H1 (cell line): ENCODE measurements at regions not wholly inside any gene's neighbourhood (a gene's known extent, or its start where the extent isn't known, plus 50 kb on each side); places are given as distances from the start of the nearest gene placed in this dataset.
A peak's percentile ranks its signal among the peaks of the same experiment; 100 is the strongest.

Experiments used
- CTCF ChIA-PET: fragments of 300-600 bp; sonication (Branson Sonifier 250); formaldehyde crosslinking; loops from one replicate; lab custom pipeline; 2021; ENCODE audit not compliant: partially characterized antibody; lab: Charles Lee
- POLR2A ChIA-PET: fragments of 300-600 bp; sonication (Branson Sonifier 250); formaldehyde crosslinking; loops from one replicate; lab custom pipeline; 2021; ENCODE audit warnings: inconsistent platforms; ENCODE audit not compliant: partially characterized antibody; lab: Charles Lee
- DNase-seq, 2 experiments: peaks; one replicate each; pipeline versions ENCODE4 v3.0.0 to v3.0.0-alpha.2; 2010 to 2022; ENCODE audit warnings: low spot score in 2 of 2, low read depth in 1 of 2, mixed read lengths in 1 of 2
- FAIRE-seq: peaks from 2 replicates; lab custom pipeline; 2011; peaks lifted over from hg19 to GRCh38; lab: Jason Lieb, UNC
- H2AFZ ChIP-seq: 2 replicates; pipeline ENCODE4 v1.8.1; 2012; ENCODE audit warnings: low read length, inconsistent platforms
- H2AK5ac ChIP-seq: 2 replicates; pipeline ENCODE4 v1.6.1; 2013; ENCODE audit warnings: low read depth, low read length
- H2BK120ac ChIP-seq: replicated peaks from 2 replicates; pipeline ENCODE3; 2013; ENCODE audit warnings: low read depth, low read length, inconsistent platforms
- H2BK12ac ChIP-seq: 2 replicates; pipeline ENCODE4 v1.6.1; 2013; ENCODE audit warnings: low read depth, low read length
- H2BK15ac ChIP-seq: 2 replicates; pipeline ENCODE4 v1.6.1; 2013; ENCODE audit warnings: low read length
- H2BK20ac ChIP-seq: 2 replicates; pipeline ENCODE4 v1.6.1; 2013; ENCODE audit warnings: low read length
- H2BK5ac ChIP-seq: 2 replicates; pipeline ENCODE4 v1.6.1; 2013; ENCODE audit warnings: low read depth, low read length
- H3K14ac ChIP-seq: 2 replicates; pipeline ENCODE4 v1.6.1; 2013; ENCODE audit warnings: inconsistent platforms; ENCODE audit not compliant: insufficient read length
- H3K18ac ChIP-seq: 2 replicates; pipeline ENCODE4 v1.6.1; 2013; ENCODE audit warnings: low read length; ENCODE audit errors: extremely low read depth
- H3K23ac ChIP-seq: 2 replicates; pipeline ENCODE4 v1.6.1; 2013; ENCODE audit warnings: inconsistent platforms; ENCODE audit not compliant: insufficient read length
- H3K23me2 ChIP-seq: 2 replicates; pipeline ENCODE4 v1.6.1; 2013; ENCODE audit warnings: low read depth, low read length
- H3K27ac ChIP-seq: 2 replicates; pipeline ENCODE4 v1.6.1; 2011; ENCODE audit warnings: low read depth, low read length, inconsistent platforms
- H3K27me3 ChIP-seq, 4 experiments: replicated peaks in 1 of 4; 1 replicate in 1 of 4; 2 replicates in 3 of 4; pipeline versions ENCODE4 v1.6.1 to v1.8.1; 2011 to 2013; ENCODE audit warnings: low read length in 3 of 4, mild to moderate bottlenecking in 3 of 4, inconsistent platforms in 2 of 4, mixed read lengths in 2 of 4, moderate library complexity in 1 of 4; ENCODE audit not compliant: control insufficient read depth in 3 of 4, insufficient read depth in 3 of 4; ENCODE audit errors: extremely low read depth in 1 of 4
- H3K36me3 ChIP-seq, 4 experiments: 2 replicates each; pipeline versions ENCODE4 v1.6.1 to v1.8.1; 2011 to 2013; ENCODE audit warnings: mild to moderate bottlenecking in 4 of 4, low read length in 3 of 4, moderate library complexity in 2 of 4, control low read depth in 1 of 4, inconsistent platforms in 1 of 4; ENCODE audit not compliant: insufficient read depth in 4 of 4, control insufficient read depth in 2 of 4
- H3K4ac ChIP-seq: replicated peaks from 2 replicates; pipeline ENCODE3; 2013; ENCODE audit warnings: low read length, low read depth, mixed read lengths, inconsistent platforms; ENCODE audit not compliant: insufficient read length
- H3K4me1 ChIP-seq, 4 experiments: replicated peaks in 1 of 4; 1 replicate in 1 of 4; 2 replicates in 3 of 4; pipeline versions ENCODE4 v1.6.1 to v1.8.1; 2011 to 2013; ENCODE audit warnings: low read length in 3 of 4, inconsistent platforms in 2 of 4, mixed read lengths in 1 of 4; ENCODE audit not compliant: insufficient read depth in 4 of 4, control insufficient read depth in 3 of 4
- H3K4me2 ChIP-seq, 2 experiments: 2 replicates each; pipeline versions ENCODE4 v1.6.1 to v1.8.1; 2011 to 2013; ENCODE audit warnings: low read depth in 2 of 2, low read length in 2 of 2, control low read depth in 1 of 2, inconsistent platforms in 1 of 2, mild to moderate bottlenecking in 1 of 2; ENCODE audit not compliant: insufficient read depth in 1 of 2
- H3K4me3 ChIP-seq, 4 experiments: fragments of 200-600, 300-600 bp in 1 of 4; sonication (generic), shearing (Covaris generic), sonication (Bioruptor Twin) in 1 of 4; 2 replicates each; pipeline versions ENCODE4 v1.5.1 to v1.8.1; 2011 to 2016; ENCODE audit warnings: low read length in 4 of 4, low read depth in 3 of 4, control low read depth in 2 of 4, inconsistent platforms in 2 of 4, mild to moderate bottlenecking in 2 of 4, mixed read lengths in 1 of 4, moderate library complexity in 1 of 4; ENCODE audit not compliant: insufficient read depth in 2 of 4; ENCODE audit errors: extremely low read depth in 1 of 4
- H3K56ac ChIP-seq: replicated peaks from 2 replicates; pipeline ENCODE3; 2013; ENCODE audit warnings: low read depth, mild to moderate bottlenecking, mixed read lengths, low read length, inconsistent platforms; ENCODE audit not compliant: insufficient read length
- H3K79me1 ChIP-seq: 2 replicates; pipeline ENCODE4 v1.6.1; 2013; ENCODE audit warnings: low read depth, low read length, control low read depth
- H3K79me2 ChIP-seq, 2 experiments: 2 replicates each; pipeline versions ENCODE4 v1.6.1 to v1.8.1; 2012 to 2013; ENCODE audit warnings: low read length in 2 of 2, mild to moderate bottlenecking in 2 of 2, inconsistent platforms in 1 of 2; ENCODE audit not compliant: insufficient read depth in 2 of 2, control insufficient read depth in 1 of 2
- H3K9ac ChIP-seq, 4 experiments: replicated peaks in 1 of 4; 1 replicate in 1 of 4; 2 replicates in 3 of 4; pipeline versions ENCODE4 v1.6.1 to v1.8.1; 2011 to 2013; ENCODE audit warnings: low read depth in 3 of 4, low read length in 3 of 4, control low read depth in 2 of 4, mild to moderate bottlenecking in 2 of 4, moderate library complexity in 2 of 4, inconsistent platforms in 1 of 4; ENCODE audit errors: extremely low read depth in 1 of 4
- H3K9me3 ChIP-seq, 2 experiments: 2 replicates each; pipeline versions ENCODE4 v1.6.1 to v1.8.1; 2012 to 2013; ENCODE audit warnings: mild to moderate bottlenecking in 2 of 2, moderate library complexity in 2 of 2, control low read depth in 1 of 2, inconsistent platforms in 1 of 2, low read depth in 1 of 2, low read length in 1 of 2, mixed read lengths in 1 of 2; ENCODE audit not compliant: insufficient read depth in 2 of 2
- H4K20me1 ChIP-seq, 2 experiments: replicated peaks in 1 of 2; 2 replicates each; pipeline versions ENCODE3 to v1.8.1; 2011 to 2013; ENCODE audit warnings: inconsistent platforms in 2 of 2, low read length in 2 of 2, mild to moderate bottlenecking in 1 of 2; ENCODE audit not compliant: insufficient read depth in 2 of 2, control insufficient read depth in 1 of 2
- H4K5ac ChIP-seq: 2 replicates; pipeline ENCODE4 v1.6.1; 2013; ENCODE audit warnings: low read length, low read depth, mixed read lengths, inconsistent platforms; ENCODE audit not compliant: insufficient read length
- H4K8ac ChIP-seq: 2 replicates; pipeline ENCODE4 v1.8.0; 2013; ENCODE audit warnings: mild to moderate bottlenecking, moderate library complexity, low read length, inconsistent platforms; ENCODE audit not compliant: insufficient read depth; ENCODE audit errors: extremely low read depth
- H4K91ac ChIP-seq: replicated peaks from 2 replicates; pipeline ENCODE3; 2013; ENCODE audit warnings: low read length, mixed read lengths, inconsistent platforms; ENCODE audit not compliant: insufficient read length
- CHD1 ChIP-seq: IDR thresholded peaks from 2 replicates; pipeline ENCODE4 v1.6.1; 2012; ENCODE audit warnings: low read depth, low read length, improper control_type of control experiment
- JUND ChIP-seq: IDR thresholded peaks from 2 replicates; pipeline ENCODE4 v1.6.1; 2011; ENCODE audit warnings: mild to moderate bottlenecking, improper control_type of control experiment, low read length
- MAX ChIP-seq: IDR thresholded peaks from 2 replicates; pipeline ENCODE4 v1.6.1; 2012; ENCODE audit warnings: inconsistent platforms
- RAD21 ChIP-seq, 2 experiments: IDR thresholded peaks in 1 of 2; conservative IDR thresholded peaks in 1 of 2; 2 replicates each; pipeline ENCODE4 v1.6.1; 2011; ENCODE audit warnings: low read depth in 2 of 2, low read length in 2 of 2, improper control_type of control experiment in 1 of 2, inconsistent platforms in 1 of 2, mild to moderate bottlenecking in 1 of 2, moderate library complexity in 1 of 2
- SAP30 ChIP-seq: fragments of 300-600 bp; sonication (generic); IDR thresholded peaks from 2 replicates; pipeline ENCODE4 v1.7.1; 2012; ENCODE audit warnings: low read length, moderate library complexity, mild to moderate bottlenecking, inconsistent platforms; ENCODE audit not compliant: insufficient read depth, insufficient replicate concordance
- SIX5 ChIP-seq: IDR thresholded peaks from 2 replicates; pipeline ENCODE4 v1.6.1; 2011; ENCODE audit warnings: mild to moderate bottlenecking, low read depth, low read length
- SRF ChIP-seq: IDR thresholded peaks from 2 replicates; pipeline ENCODE4 v1.6.1; 2011; ENCODE audit warnings: mild to moderate bottlenecking, low read depth, low read length, moderate library complexity
- TAF7 ChIP-seq: optimal IDR thresholded peaks from 2 replicates; pipeline ENCODE3; 2011; ENCODE audit warnings: low read depth, mild to moderate bottlenecking, inconsistent platforms, low read length, moderate library complexity, borderline replicate concordance
- YY1 ChIP-seq: IDR thresholded peaks from 2 replicates; pipeline ENCODE4 v1.6.1; 2011; ENCODE audit warnings: low read depth, mild to moderate bottlenecking, low read length
- WGBS, 2 experiments: shearing (Covaris generic) in 1 of 2; methylation state at CpG; one replicate each; pipeline versions ENCODE4 v1.1.6 to v1.1.7; 2013 to 2015; ENCODE audit warnings: low lambda C conversion rate in 2 of 2, mixed read lengths in 2 of 2, inconsistent platforms in 1 of 2, low coverage in 1 of 2, missing lambda C conversion rate in 1 of 2; ENCODE audit not compliant: insufficient replicate concordance in 2 of 2, insufficient coverage in 1 of 2, insufficient read length in 1 of 2; ENCODE audit errors: extremely low coverage in 1 of 2, missing lambda C conversion rate in 1 of 2; 5-methylcytosine and 5-hydroxymethylcytosine counted together

GRCh38 chr6:87772597-87773530 lies 70.8 kb upstream of the AKIRIN2 start:
- Histone ChIP-seq H4K8ac (0 out of 2 replicates have a peak overlapping the region, but pooled peaks have one; percentile 29), H3K9ac (no peak overlapping the region), H2BK12ac (no peak overlapping the region), H3K9me3 (no peaks in the 10 kb centered on the region), H2AFZ (peak overlapping the region; percentile 99), H3K27ac (no peak overlapping the region), H3K4me2 (no peak overlapping the region), H3K56ac (no peak overlapping the region), H3K36me3 (no peaks in the 10 kb centered on the region), H4K5ac (no peak overlapping the region), H4K20me1 (no peaks in the 10 kb centered on the region), H4K91ac (no peak overlapping the region), H3K4me3 (no peak overlapping the region), H3K79me2 (no peaks in the 10 kb centered on the region), H3K79me1 (no peaks in the 10 kb centered on the region), H3K14ac (no peak overlapping the region), H3K23ac (no peak overlapping the region), H2BK120ac (no peak overlapping the region), H3K27me3 (no peaks in the 10 kb centered on the region), H3K4me1 (peaks cover 0 to 6% (median 0%) of the 10 kb centered on the region in 4 experiments; a peak in 3 of 7 replicates), H2BK20ac (no peak overlapping the region), H3K18ac (no peak overlapping the region), H3K4ac (no peak overlapping the region), H2BK15ac (no peak overlapping the region), H2BK5ac (no peak overlapping the region), H2AK5ac (no peak overlapping the region), H3K23me2 (no peaks in the 10 kb centered on the region)
- FAIRE-seq (no peak), DNase-seq (no peak)
- POLR2A ChIA-PET, result interaction anchor here (2.2 kb wide), 1 partner anchor 71 kb away, joined by 7 read pairs; the partner anchor contains the start of gene AKIRIN2
- CTCF ChIA-PET, result interaction anchor here (0.6 to 1.0 kb wide), 2 partner anchors 24 to 171 kb away, joined by 3 to 4 read pairs; no protein-coding TSS in a partner anchor
- 76% methylated on average over 6 of the region's 6 CpGs; no CpG with 5 or more reads in 1 of the 2 experiments for WGBS, 2 experiments
- TF ChIP-seq RAD21 (IDR thresholded peaks at IDR 0.05 in 1 of 2, conservative IDR thresholded peaks at IDR 0.05 in 1 of 2; ENCODE audit: low read depth in 2 of 2, low read length in 2 of 2) (no peak), JUND (no peak), SAP30 (no peak), SIX5 (no peak), TAF7 (no peak), SRF (no peak), YY1 (no peak), MAX (no peak), CHD1 (no peak)
